Endothelial cell of umbilical vein (primary cell): ENCODE measurements at regions not wholly inside any gene's neighbourhood (a gene's known extent, or its start where the extent isn't known, plus 50 kb on each side); places are given as distances from the start of the nearest gene placed in this dataset.

ENCODE experiments used
- CTCF ChIP-seq, 2 donors: IDR thresholded peaks; 1 replicate in 1 of 2; 2 replicates in 1 of 2; pipeline ENCODE4 v1.5.1; 2011; ENCODE audit warnings: low read length in 2 of 2, mild to moderate bottlenecking in 2 of 2, moderate library complexity in 2 of 2, control low read depth in 1 of 2, inconsistent platforms in 1 of 2, low read depth in 1 of 2; ENCODE audit not compliant: insufficient read depth in 1 of 2; ENCODE audit errors: extremely low read depth in 1 of 2
- EZH2 ChIP-seq: IDR thresholded peaks from 2 replicates; pipeline ENCODE4 v1.6.1; 2012; ENCODE audit warnings: borderline replicate concordance, low read depth, mild to moderate bottlenecking, moderate library complexity, low read length, inconsistent platforms; ENCODE audit not compliant: severe bottlenecking
- POLR2A ChIP-seq: IDR thresholded peaks from 2 replicates; pipeline ENCODE4 v1.6.1; 2012; ENCODE audit warnings: low read depth, mild to moderate bottlenecking, control low read depth, low read length
- POLR2AphosphoS5 ChIP-seq: IDR thresholded peaks from 2 replicates; pipeline ENCODE4 v1.6.1; 2012; ENCODE audit warnings: low read depth, mild to moderate bottlenecking, control low read depth, low read length, moderate library complexity; ENCODE audit not compliant: insufficient read depth

GRCh38 chr3:64901522-64901885, 213.7 kb upstream of the ADAMTS9 start:
- TF ChIP-seq CTCF (IDR thresholded peaks at IDR 0.05; ENCODE audit: extremely low read depth in 1 of 2, insufficient read depth in 1 of 2, low read depth in 1 of 2, low read length in 2 of 2), result no peak
- no peak for TF ChIP-seq POLR2A
- no peak for TF ChIP-seq POLR2AphosphoS5
- TF ChIP-seq EZH2, result no peak
